ENCODE measurements at regions not wholly inside any gene's neighbourhood (a gene's known extent, or its start where the extent isn't known, plus 50 kb on each side); places are given as distances from the start of the nearest gene placed in this dataset.
A peak's percentile ranks its signal among the peaks of the same experiment; 100 is the strongest.
"Not testable (repeated sequence)": the region's sequence is repeated elsewhere in the genome, so short reads cannot be mapped to it uniquely, and the experiment has no call there.

DNA sequence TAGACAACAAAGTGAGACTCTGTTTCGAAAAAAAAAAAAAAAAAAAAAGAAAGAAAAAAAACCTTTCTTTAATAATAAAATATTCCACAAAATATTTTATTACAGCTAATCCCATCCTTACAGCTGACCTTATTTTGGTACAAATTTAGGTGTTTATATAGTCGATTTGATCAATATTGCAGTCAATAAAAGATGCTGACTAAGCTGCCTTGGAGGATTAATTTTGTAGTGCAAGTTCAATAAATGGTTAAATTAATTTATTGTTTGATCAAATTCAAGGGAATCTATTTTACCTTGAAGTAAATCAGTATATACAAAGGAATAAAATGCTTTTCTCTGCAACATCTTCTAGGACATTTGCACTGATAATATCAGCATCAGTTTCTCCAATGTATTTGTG is 1764.3 kb downstream of the NCAM2 start:
- no peak for DNase-seq (ENCODE audit: low spot score)

DNA sequence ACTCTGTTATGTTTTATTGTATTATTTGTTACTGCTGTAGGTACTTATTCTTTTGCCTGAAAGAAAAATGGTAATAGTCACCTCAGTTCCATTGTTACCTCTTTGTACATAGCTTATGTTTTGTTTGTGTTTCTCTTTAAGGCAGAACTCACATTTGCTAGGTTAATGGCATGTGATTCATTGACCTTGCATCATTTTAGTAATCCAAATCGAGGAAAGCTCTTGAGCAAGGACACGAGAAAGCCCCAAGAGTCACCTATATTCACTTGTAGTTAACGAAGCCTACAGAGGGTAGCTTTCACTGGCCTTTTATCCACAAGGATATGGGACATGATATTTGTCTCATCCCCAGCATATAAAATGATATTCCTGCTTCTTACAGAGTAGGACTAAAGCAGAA is 1765.2 kb downstream of the NCAM2 start:
- no peak for DNase-seq (ENCODE audit: low spot score)

GRCh38 chr21:22764222-22764621 is 1766.0 kb downstream of the NCAM2 start:
- no peak for DNase-seq (ENCODE audit: low spot score)

- DNase-seq (ENCODE audit: low spot score): no peak
Measured at GRCh38 chr21:22791376-22791775, 1793.2 kb downstream of the NCAM2 start.

- DNase-seq (ENCODE audit: low spot score): peak; percentile 38
Measured at GRCh38 chr21:22791986-22792560, 1793.9 kb downstream of the NCAM2 start.

DNA sequence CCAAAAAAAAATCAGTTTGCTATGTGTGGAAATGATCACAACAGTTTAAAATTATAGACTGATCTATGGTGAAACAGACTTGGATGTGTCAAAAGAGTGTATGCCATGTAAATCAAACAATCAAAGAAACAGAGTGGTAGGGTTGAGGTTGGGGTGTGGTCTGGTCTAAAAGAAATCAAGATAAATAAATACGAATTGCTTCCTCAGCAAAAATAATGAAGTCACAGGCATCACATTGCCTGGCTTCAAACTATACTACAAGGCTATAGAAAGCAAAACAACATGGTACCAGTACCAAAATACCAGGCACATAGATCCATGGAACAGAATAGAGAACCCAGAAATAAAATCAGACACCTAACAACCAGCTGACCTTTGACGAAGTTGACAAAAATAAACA is 1796.9 kb downstream of the NCAM2 start:
- DNase-seq (ENCODE audit: low spot score): no peak

DNA sequence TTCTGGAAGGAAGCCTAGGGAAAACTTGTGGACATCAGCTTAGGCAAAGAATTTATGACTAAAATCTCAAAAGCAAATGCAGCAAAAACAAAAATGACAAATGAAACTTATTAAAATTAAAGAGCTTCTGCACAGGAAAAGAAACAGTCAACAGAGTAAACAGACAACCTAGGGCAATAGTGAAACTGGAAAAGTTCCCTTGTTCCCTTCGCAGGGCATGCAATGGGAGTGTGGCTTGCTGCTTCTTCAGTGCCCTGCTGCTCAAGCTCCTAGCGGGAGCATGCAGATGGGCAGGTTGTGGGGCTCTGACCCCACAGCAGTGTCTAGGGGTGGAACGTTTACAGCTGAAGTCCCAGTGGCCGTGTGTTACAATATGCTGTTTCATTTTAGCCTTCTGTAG is 1797.4 kb downstream of the NCAM2 start:
- no peak for DNase-seq (ENCODE audit: low spot score)

GRCh38 chr21:22796147-22796546 is 1797.9 kb downstream of the NCAM2 start:
- no peak for DNase-seq (ENCODE audit: low spot score)

DNA sequence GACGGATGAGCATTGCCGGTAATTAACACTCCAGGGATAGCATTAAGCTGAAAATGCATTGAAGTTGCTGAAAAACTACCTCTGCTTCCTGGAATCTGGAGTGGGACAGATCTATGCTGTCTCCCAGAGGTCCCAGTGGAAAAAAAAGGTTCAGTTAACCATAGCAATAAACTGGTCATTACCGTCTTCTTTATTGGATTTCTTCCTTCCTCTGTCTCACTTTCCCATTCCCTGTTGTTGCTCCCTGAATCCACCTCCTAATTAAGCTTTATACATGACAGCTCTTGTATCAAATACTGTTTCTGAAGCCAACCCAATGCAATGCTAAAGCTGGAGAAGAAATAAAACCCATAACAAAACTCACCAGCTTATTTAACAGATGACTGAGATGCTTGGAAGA is 1805.9 kb downstream of the NCAM2 start:
- DNase-seq (ENCODE audit: low spot score): no peak

GRCh38 chr21:22806278-22806677 is 1808.1 kb downstream of the NCAM2 start:
- no peak for DNase-seq (ENCODE audit: low spot score)

DNA sequence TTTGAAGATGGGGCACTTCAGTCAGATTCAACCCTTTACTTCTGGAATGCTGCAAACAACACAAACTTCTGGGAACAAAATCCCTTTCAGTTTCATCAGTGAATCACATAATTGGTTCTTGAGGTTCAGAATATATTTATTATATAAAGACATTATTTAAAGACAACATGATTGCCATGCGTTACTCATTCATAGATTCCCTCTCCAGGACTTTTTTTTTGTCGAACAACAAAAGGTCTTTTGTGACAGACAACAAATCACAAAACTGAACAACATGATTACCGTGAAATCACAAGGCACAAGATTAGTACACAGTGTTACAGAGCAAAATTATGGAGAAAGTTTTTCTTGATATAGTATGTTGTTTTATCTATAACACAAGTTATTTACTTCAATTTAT is 1815.0 kb downstream of the NCAM2 start:
- no peak for DNase-seq (ENCODE audit: low spot score)

- not testable (repeated sequence) for DNase-seq (ENCODE audit: low spot score)
Measured at GRCh38 chr21:22818681-22819485, 1820.7 kb downstream of the NCAM2 start.

DNA sequence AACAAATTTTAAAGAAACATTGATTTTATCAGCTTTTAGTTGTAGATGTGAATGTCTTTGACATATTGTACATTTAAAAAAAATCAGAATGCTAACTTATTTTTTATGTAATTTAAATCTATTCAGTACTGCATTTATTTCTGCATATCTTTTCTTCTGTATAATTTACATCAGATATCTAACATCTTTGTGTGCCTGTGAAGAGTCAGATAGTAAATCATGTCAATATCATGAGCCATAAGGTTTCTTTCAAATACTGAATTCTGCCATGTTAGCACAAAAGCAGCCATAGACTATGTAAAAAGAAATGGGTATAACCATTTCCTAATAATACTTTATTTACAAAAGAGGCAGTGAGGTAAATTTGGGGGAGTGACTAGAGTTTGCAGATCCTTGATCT is 1829.2 kb downstream of the NCAM2 start:
- no peak for DNase-seq (ENCODE audit: low spot score)

DNA sequence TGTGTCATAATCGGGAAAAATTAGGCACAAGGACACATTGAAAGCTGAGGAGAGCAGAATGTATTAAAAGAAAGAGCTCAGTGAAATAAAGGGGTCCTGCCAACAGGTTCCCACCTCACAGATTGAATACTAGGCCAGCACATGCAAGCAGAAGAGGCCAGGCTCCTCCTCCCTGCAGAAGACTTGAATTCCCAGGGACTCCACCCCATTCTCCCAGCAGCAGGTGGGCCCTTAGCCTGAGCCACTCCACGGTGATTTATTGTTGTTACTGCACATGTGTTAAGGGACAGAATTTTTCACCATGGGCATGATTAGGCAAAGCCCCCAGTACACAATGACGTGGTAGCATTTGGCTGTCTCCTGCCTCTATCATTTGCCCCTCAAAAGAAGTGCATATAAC is 1844.7 kb downstream of the NCAM2 start:
- DNase-seq (ENCODE audit: low spot score): no peak

DNA sequence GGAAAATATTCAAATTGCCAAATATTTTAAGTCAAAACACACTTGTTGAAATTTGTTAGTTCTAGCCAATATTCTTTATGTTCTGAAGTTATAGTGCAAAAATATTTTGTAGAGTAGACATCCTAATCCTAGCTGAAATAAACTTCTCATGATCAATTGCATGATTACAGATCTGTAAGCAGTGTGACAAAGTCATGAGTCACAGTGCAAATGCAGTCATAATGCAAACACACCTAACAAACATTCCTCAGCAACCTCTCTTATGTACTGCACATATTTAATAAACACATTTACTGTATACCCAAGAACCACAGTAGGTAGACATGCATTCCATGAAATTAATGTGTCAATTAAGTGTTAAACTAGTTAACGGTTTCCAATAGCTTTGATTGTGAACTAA is 1857.4 kb downstream of the NCAM2 start:
- no peak for DNase-seq (ENCODE audit: low spot score)

DNA sequence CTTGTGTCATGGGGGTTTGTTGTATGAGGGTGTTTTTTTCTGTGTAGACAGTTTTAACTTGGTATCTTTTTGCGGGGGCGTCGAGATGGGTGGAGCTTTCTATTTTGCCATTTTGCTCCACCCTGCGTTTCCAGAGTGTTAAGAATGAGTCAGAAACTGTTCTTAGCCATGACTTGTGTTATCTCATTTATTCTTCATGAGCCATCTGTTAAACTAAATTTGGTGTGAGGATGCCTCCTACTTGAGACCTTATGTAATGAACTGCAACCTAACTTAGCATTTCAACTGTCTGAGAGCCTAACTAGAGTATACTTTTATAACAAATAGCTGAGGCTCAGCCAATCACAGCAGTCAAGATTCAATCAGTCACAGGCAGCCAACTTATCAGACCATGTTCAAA is 1873.5 kb downstream of the NCAM2 start:
- DNase-seq (ENCODE audit: low spot score): no peak

GRCh38 chr21:22880573-22880972 is 1882.4 kb downstream of the NCAM2 start:
- no peak for DNase-seq (ENCODE audit: low spot score)

- no peak for DNase-seq (ENCODE audit: low spot score)
Measured at GRCh38 chr21:22881131-22881530, 1882.9 kb downstream of the NCAM2 start.

- DNase-seq (ENCODE audit: low spot score): no peak
Measured at GRCh38 chr21:22885079-22885478, 1886.9 kb downstream of the NCAM2 start.

DNA sequence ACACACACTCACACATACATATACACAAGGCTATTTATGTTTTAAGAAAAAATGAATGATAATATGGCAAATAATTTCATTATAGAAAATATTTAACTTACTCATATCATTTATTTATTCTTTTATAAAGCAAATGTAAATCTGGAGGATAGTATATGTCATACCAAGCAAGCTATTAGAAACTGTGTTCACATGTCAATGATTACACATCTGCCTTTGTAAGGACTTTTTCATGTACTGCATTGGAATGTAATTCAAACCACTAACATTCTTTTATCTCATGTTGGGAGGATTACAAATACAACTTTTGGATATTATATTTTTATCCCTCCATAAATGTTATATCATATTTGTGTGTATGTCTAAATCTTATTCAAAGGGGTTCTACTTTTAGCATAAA is 1887.4 kb downstream of the NCAM2 start:
- no peak for DNase-seq (ENCODE audit: low spot score)

DNA sequence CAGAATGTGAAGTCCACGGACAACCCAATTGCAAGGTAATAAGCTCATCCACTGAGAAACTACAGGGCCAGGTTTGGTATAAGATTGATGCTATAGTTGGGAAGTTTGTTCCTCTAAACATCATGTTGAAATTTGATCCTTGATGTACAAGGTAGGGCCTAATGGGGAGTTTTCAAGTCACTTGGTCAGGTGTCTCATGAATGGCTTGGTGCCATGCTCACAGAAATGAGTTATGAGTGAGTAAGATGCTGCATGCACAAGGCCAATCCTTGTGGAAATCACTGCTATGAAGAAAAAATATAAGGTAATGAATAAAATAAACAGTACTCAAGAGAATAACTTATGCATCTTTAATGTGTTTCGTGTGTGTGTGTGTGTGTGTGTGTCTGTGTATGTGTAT is 1891.2 kb downstream of the NCAM2 start:
- no peak for DNase-seq (ENCODE audit: low spot score)

GRCh38 chr21:22890656-22891055 is 1892.4 kb downstream of the NCAM2 start:
- DNase-seq (ENCODE audit: low spot score): no peak

DNA sequence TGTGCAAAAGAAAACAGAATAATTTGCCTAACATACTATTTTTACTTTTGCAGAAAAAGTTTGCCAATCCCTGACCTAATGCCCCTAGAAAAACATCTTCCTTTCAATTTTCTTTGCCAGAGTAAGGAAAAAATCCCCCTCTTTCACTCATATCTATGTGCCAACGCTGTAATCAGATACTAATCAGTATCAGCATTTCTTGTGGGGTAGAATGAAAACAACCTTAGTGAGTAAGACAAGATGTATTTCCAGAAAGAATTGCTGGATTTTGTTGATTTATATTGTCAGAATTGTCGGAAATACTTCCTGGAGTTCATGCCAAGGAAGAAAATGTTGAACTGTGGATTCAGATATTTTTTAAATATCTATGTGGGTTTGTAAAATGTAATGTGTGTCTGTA is 1893.8 kb downstream of the NCAM2 start:
- DNase-seq (ENCODE audit: low spot score): no peak

DNA sequence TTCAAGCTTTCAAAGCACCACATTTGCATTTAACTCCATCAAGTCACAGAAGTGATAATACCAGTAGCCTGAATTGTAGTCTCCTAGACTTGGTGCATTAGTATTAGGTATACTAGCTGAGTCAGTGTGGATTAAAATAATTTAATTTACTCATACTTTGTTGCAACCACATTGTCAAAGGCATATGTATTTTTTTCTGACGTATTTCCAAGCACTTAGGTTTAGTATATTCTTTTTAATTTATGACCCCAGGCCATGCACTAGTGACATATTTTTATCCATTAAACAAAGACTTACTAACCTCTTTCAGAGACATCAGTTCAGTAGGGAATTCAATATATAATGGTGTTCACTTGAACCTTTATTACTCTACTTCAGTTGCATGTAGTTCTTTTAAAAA is 1894.5 kb downstream of the NCAM2 start:
- no peak for DNase-seq (ENCODE audit: low spot score)
